ENCODE measurements at regions not wholly inside any gene's neighbourhood (a gene's known extent, or its start where the extent isn't known, plus 50 kb on each side); places are given as distances from the start of the nearest gene placed in this dataset.

DNA sequence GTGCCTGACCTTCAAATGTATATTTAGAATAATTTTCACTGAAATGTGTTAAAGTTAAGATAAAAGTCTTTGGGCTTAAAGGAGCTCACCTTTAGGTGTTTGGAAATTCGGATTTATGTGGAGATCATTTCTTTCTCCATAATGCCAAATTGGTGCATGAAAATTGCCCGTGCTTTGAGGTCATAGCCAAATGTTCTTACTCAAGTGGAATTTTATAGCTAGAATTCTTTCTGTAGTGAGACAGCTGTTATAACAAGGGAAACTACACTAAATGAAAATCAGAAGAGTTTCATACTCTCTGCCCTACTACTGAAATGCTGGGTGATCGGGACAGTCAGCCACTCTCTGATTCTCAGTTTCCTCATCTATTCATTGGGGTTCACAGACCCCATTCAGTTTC lies 89.5 kb upstream of the DBX1 start:
- peak; percentile 31 for DNase-seq

DNA sequence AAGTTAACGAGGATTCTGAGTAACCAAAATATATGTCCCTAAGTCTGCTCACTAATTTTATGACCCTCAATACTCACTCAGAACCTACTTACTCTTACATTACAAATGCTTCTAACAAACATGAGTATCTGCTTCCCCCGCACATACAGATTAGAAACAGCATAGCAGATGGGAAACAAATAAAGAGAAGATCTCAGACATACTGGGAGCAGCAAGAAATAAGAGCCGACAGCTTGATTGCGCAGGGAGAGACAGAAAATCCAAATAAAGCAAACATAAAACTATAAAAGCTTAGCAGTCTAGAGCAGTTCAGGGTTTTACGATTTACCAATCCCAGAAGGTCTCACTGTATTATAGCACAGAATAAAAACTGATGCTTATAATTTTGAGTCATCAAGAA lies 89.1 kb upstream of the DBX1 start:
- DNase-seq, result peak; percentile 54

DNA sequence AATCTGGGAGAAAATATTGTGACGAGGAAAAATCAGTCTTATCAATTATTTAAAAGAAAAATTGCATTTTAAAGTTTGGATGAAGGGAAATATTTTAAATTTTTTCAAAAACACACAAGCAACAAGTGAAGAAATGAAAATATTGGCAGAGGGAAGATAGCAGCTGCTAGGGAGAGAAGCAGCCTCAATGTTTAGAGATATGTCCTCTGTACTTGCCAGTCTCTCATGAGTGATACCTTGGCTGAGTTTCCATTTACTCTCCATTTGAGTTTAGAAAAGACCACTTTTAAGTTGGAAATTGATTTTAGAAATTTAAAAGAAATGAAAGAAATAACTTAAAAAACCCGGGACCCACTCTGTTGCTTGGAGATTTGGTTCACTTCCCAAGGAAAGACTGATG lies 88.6 kb upstream of the DBX1 start:
- DNase-seq, result no peak

DNA sequence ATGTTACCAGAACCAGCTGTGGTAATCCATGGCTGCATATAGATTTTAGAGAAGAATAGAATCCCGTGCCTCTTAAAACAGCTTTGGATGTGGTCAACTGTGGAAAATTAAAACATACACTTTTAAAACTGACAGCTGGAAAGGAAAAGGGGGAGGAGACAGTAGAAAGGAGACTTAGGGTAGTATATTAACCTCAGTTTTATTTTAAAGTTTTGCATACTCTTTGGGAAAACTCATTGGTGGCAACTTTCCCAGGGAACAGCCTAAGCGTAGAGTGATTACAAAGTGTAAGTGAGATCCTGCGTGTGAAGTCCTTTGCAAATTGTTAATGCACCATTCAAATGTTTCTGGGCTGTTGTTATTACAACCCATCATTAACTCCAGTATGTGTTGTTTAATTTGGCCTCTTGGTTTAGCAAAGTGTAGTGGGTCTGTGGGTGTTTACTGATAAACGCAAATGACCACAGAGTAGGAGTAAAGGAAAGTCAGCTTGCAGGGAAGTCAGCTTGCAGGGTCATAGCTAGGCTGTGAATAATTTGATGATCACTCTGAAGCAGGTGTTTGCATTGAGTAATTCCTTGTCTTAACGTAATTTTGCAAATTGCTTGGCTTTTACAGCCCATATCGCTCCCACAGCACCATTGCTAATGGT lies 88.0 kb upstream of the DBX1 start:
- DNase-seq, result no peak

DNA sequence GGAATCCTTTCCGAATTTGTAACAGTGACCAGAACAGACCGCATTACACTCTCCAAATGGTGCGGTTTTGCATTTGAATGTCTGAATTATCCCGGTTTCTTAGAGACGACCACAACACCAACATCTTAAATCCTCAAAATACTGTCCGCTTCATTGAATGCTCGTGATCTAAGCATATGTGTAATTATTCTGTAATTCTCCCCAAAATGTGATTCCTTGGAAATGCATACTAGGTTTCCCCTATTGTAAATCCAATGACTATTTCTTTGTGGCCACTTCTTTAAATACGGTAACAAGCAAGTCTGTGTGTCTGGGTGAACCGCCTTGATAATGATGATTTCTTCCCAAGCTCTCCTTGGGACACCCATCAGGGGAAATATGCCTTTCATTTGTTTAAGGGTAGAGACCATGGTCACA lies 87.3 kb upstream of the DBX1 start:
- no peak for DNase-seq

DNA sequence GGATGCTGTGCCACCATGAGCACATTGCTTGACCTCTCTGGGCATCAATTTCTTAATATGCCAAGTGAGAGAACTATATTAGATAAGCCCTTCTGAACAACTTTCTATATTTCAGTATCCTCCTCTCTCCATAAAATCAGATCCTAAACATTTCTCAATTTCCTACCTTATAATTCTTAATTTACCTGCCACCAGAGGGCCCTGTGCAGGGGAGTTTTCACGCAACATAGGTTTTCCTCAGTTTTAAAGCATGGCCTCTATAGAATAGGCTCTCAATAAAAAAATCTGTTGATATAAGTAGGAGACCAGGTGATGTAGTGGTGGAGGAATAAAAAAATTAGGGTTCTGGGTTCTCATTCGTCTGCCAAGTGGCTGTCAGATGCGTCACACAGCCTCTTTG lies 83.7 kb upstream of the DBX1 start:
- DNase-seq, result no peak

DNA sequence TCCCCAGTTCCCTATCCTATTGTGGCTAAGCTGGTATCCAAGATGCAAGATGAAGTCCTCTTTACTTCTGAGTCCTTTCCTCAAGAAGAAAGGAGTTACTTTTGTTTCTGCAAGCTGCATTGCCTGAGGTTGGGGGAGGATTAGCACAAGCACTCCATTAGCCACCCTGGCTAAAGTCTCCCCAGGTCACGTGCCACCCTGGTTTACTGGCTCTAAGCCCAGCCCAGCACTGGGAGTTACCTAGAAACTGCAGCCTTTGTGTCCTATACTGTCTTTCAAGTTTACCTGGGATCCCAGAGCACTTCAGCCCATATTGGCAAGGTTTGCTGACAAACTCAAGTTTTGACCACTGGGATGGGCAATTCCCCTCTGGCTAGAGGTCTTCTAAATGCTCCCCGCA lies 78.4 kb upstream of the DBX1 start:
- DNase-seq, result peak; percentile 47

DNA sequence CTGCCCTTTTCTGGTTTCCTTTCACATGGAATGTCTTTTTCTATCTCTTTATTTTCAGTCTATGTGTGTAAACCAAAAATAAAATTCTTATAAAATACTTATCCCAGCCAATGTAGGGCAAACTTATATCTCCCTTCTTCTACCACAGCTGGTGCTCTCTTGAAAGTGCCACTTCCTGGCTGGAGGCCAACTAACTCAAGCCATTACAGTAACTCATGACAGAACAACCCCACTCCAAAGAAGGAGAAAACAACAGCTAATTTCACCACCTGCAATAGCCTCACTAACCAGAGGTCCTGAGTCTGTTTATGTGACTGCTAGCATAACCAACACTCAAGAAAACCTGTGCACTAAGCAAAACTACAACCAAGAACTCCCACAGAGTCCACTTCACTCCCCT lies 74.9 kb upstream of the DBX1 start:
- DNase-seq, result no peak

DNA sequence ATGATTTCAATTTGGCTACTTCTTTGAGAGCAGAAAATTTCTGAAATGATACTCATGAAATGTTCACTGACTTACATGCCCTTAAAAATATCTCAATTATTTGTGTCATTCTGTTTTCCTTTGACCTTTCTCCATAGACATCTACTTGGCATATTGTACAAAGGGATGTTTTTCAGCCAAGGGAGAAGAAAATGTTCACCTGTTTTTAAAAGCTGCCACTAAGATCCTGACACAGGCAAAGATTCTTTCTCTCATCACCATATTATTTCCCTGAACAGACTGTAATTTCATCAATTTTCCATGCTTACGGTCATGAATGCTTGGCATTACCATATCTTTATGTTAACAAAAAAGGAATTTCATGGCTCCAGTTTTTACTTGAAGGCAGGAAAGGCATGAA lies 67.4 kb upstream of the DBX1 start:
- DNase-seq, result no peak

DNA sequence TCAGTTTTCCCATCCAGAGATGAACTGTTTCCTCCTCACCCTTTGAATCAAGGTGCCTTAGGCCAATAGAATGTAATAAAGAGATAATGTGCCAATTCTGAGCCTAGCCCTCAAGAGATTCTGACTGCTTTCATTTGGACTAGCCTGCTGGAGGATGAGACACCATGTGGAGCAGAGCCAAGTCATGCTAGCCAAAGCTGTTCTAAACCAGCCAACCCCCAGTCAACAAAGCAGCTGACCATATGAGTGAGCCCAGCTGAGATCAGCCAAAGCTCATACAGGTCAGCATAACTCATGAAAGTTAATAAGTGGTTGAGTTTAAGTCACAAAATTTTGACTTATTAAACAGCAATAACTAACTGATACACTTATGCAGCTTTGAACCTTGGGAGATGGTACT lies 66.7 kb upstream of the DBX1 start:
- no peak for DNase-seq

DNA sequence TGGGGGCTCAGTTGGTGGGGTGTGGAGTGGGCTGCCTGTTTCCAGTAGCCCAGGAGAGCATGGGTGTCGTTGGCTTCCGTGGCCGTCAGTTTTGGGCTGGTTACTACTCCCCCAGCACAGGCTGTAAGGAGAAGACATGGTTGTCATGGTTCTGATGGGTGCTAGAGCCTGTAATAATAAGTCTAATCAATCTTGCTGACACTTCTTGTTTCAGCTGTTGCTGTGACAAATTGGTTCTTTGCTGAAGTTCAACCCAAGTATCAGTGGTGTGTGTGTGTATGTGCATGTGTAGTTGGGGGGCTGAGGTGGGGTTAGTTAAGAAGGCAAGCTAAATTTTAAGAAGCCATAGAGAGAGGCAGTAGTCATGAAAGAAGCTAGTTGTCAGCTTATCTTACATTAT lies 61.3 kb upstream of the DBX1 start:
- DNase-seq, result no peak

DNA sequence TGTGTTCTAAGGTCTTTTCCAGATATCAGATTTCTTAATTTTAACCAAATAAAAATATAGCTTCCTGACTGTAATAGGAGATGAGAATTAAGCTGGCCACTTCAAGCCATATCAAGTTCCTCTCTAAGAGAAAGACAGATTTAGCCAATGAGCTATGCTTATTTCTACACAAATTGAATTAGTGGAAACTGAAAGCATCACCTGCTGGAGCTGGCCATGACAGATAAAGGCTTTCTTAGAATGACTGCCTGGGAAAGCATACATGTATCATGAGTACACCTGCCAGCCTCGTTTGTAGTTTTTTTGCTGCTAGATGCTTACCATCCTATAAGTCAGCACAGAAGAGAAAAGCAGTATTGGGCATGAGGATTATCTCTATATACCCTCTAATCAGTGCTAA lies 53.5 kb upstream of the DBX1 start:
- no peak for DNase-seq

DNA sequence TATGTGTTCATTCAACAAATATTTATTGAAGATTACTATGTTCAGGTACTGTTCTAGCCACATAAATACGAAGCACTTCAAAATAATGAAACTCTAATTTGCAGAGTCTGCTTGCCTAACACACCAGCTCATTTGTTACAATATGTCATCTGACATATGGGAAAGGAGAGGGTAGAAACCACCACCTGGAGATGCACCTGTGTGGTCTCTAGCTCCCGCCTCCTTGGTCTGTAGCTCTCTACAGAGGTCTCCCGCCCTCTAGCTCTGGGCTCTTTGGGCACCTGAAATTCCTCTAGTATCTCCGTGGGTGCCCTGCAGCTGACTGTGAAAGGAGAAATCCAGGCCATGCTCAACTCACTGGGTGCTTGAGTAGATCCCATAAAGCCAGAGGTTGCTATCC lies 51.4 kb upstream of the DBX1 start:
- DNase-seq, result no peak

All from NCI-H1092 (cell line).